ENCODE measurements at regions not wholly inside any gene's neighbourhood (a gene's known extent, or its start where the extent isn't known, plus 50 kb on each side); places are given as distances from the start of the nearest gene placed in this dataset.

GRCh38 chr1:47575855-47576757 lies 138.3 kb downstream of the FOXD2 start:
- no CpG with 5 or more reads among the region's 10 CpGs for WGBS (ENCODE audit: extremely low coverage, insufficient read length, low lambda C conversion rate)
- H3K23me2 ChIP-seq (ENCODE audit: insufficient read length, low read depth, low read length, poor library complexity, severe bottlenecking), result no peaks in the 10 kb centered on the region
- no peak overlapping the region for H4K5ac ChIP-seq (ENCODE audit: insufficient read length, low read depth, low read length)
- H3K14ac ChIP-seq (ENCODE audit: insufficient read depth, low read length), result peak overlapping the region; percentile 57; the same call in 1 of the 2 replicates
- no peak overlapping the region for H3K27ac ChIP-seq (ENCODE audit: insufficient read length, low read depth, low read length)
- no peak overlapping the region for H3K4ac ChIP-seq (ENCODE audit: low read depth, low read length)
- H3K23ac ChIP-seq (ENCODE audit: insufficient read length, low read depth, low read length), result no peak overlapping the region
- DNase-seq, result no peak
- no peak overlapping the region for H3K4me2 ChIP-seq (ENCODE audit: insufficient read depth, insufficient read length, low read length)
- Mint-ChIP-seq H3K27me3 (ENCODE audit: low read depth) (peaks cover 20% of the 10 kb centered on the region), H3K4me1 (peaks cover 47 to 53% of the 10 kb centered on the region in 2 experiments), H3K27ac (peak overlapping the region in 2 of 3 experiments; percentile 30 to 41; a peak in 4 of 7 replicates), H3K9me3 (no peaks in the 10 kb centered on the region), H3K4me3 (no peak overlapping the region), H3K36me3 (ENCODE audit: insufficient read depth in 1 of 3, low read depth in 3 of 3) (no peaks in the 10 kb centered on the region)
- TF ChIP-seq, protein P1, sequence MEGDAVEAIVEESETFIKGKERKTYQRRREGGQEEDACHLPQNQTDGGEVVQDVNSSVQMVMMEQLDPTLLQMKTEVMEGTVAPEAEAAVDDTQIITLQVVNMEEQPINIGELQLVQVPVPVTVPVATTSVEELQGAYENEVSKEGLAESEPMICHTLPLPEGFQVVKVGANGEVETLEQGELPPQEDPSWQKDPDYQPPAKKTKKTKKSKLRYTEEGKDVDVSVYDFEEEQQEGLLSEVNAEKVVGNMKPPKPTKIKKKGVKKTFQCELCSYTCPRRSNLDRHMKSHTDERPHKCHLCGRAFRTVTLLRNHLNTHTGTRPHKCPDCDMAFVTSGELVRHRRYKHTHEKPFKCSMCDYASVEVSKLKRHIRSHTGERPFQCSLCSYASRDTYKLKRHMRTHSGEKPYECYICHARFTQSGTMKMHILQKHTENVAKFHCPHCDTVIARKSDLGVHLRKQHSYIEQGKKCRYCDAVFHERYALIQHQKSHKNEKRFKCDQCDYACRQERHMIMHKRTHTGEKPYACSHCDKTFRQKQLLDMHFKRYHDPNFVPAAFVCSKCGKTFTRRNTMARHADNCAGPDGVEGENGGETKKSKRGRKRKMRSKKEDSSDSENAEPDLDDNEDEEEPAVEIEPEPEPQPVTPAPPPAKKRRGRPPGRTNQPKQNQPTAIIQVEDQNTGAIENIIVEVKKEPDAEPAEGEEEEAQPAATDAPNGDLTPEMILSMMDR (conservative IDR thresholded peaks at IDR 0.05), result no peak
- no peak overlapping the region for H4K8ac ChIP-seq (replicated peaks; ENCODE audit: insufficient read length, low read depth, low read length)
- H3K56ac ChIP-seq (ENCODE audit: insufficient read length, low read depth, low read length), result no peak overlapping the region
- peaks cover 15% of the 10 kb centered on the region; the same call in 1 of the 2 replicates for H3K4me1 ChIP-seq (ENCODE audit: insufficient read depth, low read length)
- H2BK120ac ChIP-seq (ENCODE audit: low read depth, low read length, poor library complexity, severe bottlenecking), result no peak overlapping the region
- no peaks in the 10 kb centered on the region for H3K79me1 ChIP-seq (ENCODE audit: insufficient read depth, low read depth, low read length, poor library complexity, severe bottlenecking)
- no peak overlapping the region for H3T11ph ChIP-seq (ENCODE audit: low read length)
- H2BK20ac ChIP-seq (ENCODE audit: low read depth, low read length, poor library complexity, severe bottlenecking), result no peak overlapping the region
- H3K18ac ChIP-seq (ENCODE audit: insufficient read length, low read depth, low read length), result no peak overlapping the region
- H2AFZ ChIP-seq (ENCODE audit: low read length), result no peak overlapping the region
- H4K20me1 ChIP-seq (ENCODE audit: control insufficient read depth, insufficient read depth, insufficient read length), result no peaks in the 10 kb centered on the region
- no peaks in the 10 kb centered on the region for H3K79me2 ChIP-seq (ENCODE audit: insufficient read depth, low read length)
- no peak overlapping the region for H2BK12ac ChIP-seq (ENCODE audit: insufficient read length, low read depth, low read length)
- no peaks in the 10 kb centered on the region; the same call in 1 of the 2 replicates for H3K27me3 ChIP-seq (ENCODE audit: insufficient read depth, low read length)
- H3K9me3 ChIP-seq (ENCODE audit: control insufficient read depth, low read depth, low read length), result no peaks in the 10 kb centered on the region
- no peak overlapping the region for H4K91ac ChIP-seq (ENCODE audit: insufficient read length, low read depth, low read length)
- H2BK15ac ChIP-seq (ENCODE audit: low read depth, low read length), result no peak overlapping the region
- H2BK5ac ChIP-seq (ENCODE audit: insufficient read length, low read length), result no peak overlapping the region
- no peak overlapping the region for H2AK5ac ChIP-seq (ENCODE audit: insufficient read length, low read length)
- no peak overlapping the region for H3K9ac ChIP-seq (ENCODE audit: extremely low read depth, insufficient read length, low read length)

All from H9 (cell line).